Prostate gland (tissue), 2 donors: ENCODE measurements at regions not wholly inside any gene's neighbourhood (a gene's known extent, or its start where the extent isn't known, plus 50 kb on each side); places are given as distances from the start of the nearest gene placed in this dataset.

Source experiments
- CTCF ChIP-seq, 4 experiments: fragments of 200-600 bp in 2 of 4; fragments of 450-650 bp in 2 of 4; sonication (generic) in 2 of 4; IDR thresholded peaks; 1 replicate in 3 of 4; 2 replicates in 1 of 4; pipeline ENCODE4 v1.5.1; 2016 to 2019; ENCODE audit warnings: antibody characterized with exemption in 4 of 4, mild to moderate bottlenecking in 2 of 4, moderate library complexity in 2 of 4
- POLR2A ChIP-seq: fragments of 450-650 bp; IDR thresholded peaks from one replicate; pipeline ENCODE4 v1.6.1; 2016; ENCODE audit warnings: antibody characterized with exemption, mild to moderate bottlenecking

GRCh38 chr17:27396941-27397340 is 59.3 kb upstream of the KSR1 start:
- TF ChIP-seq CTCF (IDR thresholded peaks at IDR 0.05) (no peak), POLR2A (no peak)
